Fibroblast of lung (primary cell): ENCODE measurements at regions not wholly inside any gene's neighbourhood (a gene's known extent, or its start where the extent isn't known, plus 50 kb on each side); places are given as distances from the start of the nearest gene placed in this dataset.
"Not testable (repeated sequence)": the region's sequence is repeated elsewhere in the genome, so short reads cannot be mapped to it uniquely, and the experiment has no call there.

Source experiments
- DNase-seq, 2 donors: peaks; one replicate each; pipeline versions ENCODE4 v3.0.0 to v3.0.0-alpha.2; 2010; ENCODE audit warnings: low read depth in 2 of 2
- H2AFZ ChIP-seq: 2 replicates; pipeline ENCODE4 v1.5.1; 2012; ENCODE audit warnings: low read length, control low read depth, inconsistent platforms
- H3K27ac ChIP-seq: 2 replicates; pipeline ENCODE4 v1.5.1; 2011; ENCODE audit warnings: low read length, control low read depth; ENCODE audit not compliant: insufficient read depth
- H3K27me3 ChIP-seq: 2 replicates; pipeline ENCODE4 v1.5.1; 2011; ENCODE audit warnings: mild to moderate bottlenecking, low read length; ENCODE audit not compliant: control insufficient read depth, insufficient read depth
- H3K36me3 ChIP-seq: 2 replicates; pipeline ENCODE4 v1.5.1; 2011; ENCODE audit warnings: low read length; ENCODE audit not compliant: control insufficient read depth, insufficient read depth
- H3K4me1 ChIP-seq: 2 replicates; pipeline ENCODE4 v1.5.1; 2011; ENCODE audit warnings: low read length; ENCODE audit not compliant: control insufficient read depth, insufficient read depth; ENCODE audit errors: extremely low read depth
- H3K4me2 ChIP-seq: 2 replicates; pipeline ENCODE4 v1.5.1; 2011; ENCODE audit warnings: low read length, control low read depth; ENCODE audit not compliant: insufficient read depth; ENCODE audit errors: extremely low read depth
- H3K4me3 ChIP-seq, 4 experiments: fragments of 200-600 bp in 1 of 4; sonication (generic) in 1 of 4; replicated peaks in 1 of 4; 2 replicates each; pipeline ENCODE4 v1.5.1; 2011 to 2016; ENCODE audit warnings: low read length in 4 of 4, low read depth in 3 of 4, mild to moderate bottlenecking in 3 of 4, control low read depth in 2 of 4, inconsistent platforms in 1 of 4, mixed read lengths in 1 of 4; ENCODE audit not compliant: insufficient read depth in 1 of 4; ENCODE audit errors: control extremely low read depth in 1 of 4
- H3K79me2 ChIP-seq: 2 replicates; pipeline ENCODE4 v1.5.1; 2012; ENCODE audit warnings: mild to moderate bottlenecking, low read length, inconsistent platforms; ENCODE audit not compliant: control insufficient read depth, insufficient read depth
- H3K9ac ChIP-seq: 2 replicates; pipeline ENCODE4 v1.5.1; 2011; ENCODE audit warnings: mild to moderate bottlenecking, low read length, control low read depth; ENCODE audit not compliant: insufficient read depth
- H3K9me3 ChIP-seq: 2 replicates; pipeline ENCODE4 v1.5.1; 2012; ENCODE audit warnings: low read depth, low read length; ENCODE audit not compliant: control insufficient read depth, insufficient read depth
- H4K20me1 ChIP-seq: 2 replicates; pipeline ENCODE4 v1.5.1; 2011; ENCODE audit warnings: low read length; ENCODE audit not compliant: control insufficient read depth, insufficient read depth; ENCODE audit errors: extremely low read depth
- EZH2 ChIP-seq: IDR thresholded peaks from 2 replicates; pipeline ENCODE4 v1.5.1; 2012; ENCODE audit warnings: low read length, control low read depth, mild to moderate bottlenecking; ENCODE audit errors: missing control alignments
- TF ChIP-seq, protein P1 (sequence below), 2 donors: IDR thresholded peaks in 1 of 2; conservative IDR thresholded peaks in 1 of 2; 1 replicate in 1 of 2; 2 replicates in 1 of 2; pipeline ENCODE4 v1.5.1; 2011 to 2012; ENCODE audit warnings: low read length in 2 of 2, control low read depth in 1 of 2, inconsistent platforms in 1 of 2, low read depth in 1 of 2, mild to moderate bottlenecking in 1 of 2

DNA sequence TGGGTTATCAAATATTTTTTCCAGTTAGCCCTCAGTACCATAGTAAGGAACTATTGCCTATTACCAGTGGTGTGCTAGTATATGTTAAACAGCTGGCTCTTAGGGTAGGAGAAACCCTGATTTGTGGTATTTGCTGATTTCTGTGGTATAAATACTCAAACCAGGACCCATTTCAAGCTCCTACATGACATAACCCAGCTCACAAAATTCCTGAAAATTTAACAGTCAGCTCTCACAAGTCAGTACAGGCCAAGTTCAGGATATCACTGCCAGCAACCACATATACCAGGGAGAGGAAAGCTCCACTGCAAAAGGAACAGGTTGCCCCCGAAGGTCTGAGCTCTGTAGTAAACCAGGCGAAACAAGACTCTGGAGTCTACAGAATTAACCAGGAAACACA lies 315.3 kb downstream of the NOVA1 start:
- H3K36me3 ChIP-seq = no peaks in the 10 kb centered on the region
- H3K9me3 ChIP-seq = no peaks in the 10 kb centered on the region
- DNase-seq = peak in 1 of 2 donors; percentile 11
- no peaks in the 10 kb centered on the region for H3K4me1 ChIP-seq
- no peak overlapping the region for H3K9ac ChIP-seq
- no peak overlapping the region for H3K27ac ChIP-seq
- H4K20me1 ChIP-seq = no peaks in the 10 kb centered on the region
- no peak overlapping the region for H2AFZ ChIP-seq
- no peak overlapping the region for H3K4me3 ChIP-seq
- no peaks in the 10 kb centered on the region for H3K79me2 ChIP-seq
- H3K4me2 ChIP-seq = no peak overlapping the region
- no peaks in the 10 kb centered on the region for H3K27me3 ChIP-seq
- no peak for TF ChIP-seq EZH2
- TF ChIP-seq, protein P1, sequence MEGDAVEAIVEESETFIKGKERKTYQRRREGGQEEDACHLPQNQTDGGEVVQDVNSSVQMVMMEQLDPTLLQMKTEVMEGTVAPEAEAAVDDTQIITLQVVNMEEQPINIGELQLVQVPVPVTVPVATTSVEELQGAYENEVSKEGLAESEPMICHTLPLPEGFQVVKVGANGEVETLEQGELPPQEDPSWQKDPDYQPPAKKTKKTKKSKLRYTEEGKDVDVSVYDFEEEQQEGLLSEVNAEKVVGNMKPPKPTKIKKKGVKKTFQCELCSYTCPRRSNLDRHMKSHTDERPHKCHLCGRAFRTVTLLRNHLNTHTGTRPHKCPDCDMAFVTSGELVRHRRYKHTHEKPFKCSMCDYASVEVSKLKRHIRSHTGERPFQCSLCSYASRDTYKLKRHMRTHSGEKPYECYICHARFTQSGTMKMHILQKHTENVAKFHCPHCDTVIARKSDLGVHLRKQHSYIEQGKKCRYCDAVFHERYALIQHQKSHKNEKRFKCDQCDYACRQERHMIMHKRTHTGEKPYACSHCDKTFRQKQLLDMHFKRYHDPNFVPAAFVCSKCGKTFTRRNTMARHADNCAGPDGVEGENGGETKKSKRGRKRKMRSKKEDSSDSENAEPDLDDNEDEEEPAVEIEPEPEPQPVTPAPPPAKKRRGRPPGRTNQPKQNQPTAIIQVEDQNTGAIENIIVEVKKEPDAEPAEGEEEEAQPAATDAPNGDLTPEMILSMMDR (conservative IDR thresholded peaks at IDR 0.05 in 1 of 2, IDR thresholded peaks at IDR 0.05 in 1 of 2; ENCODE audit: low read depth in 1 of 2, low read length in 2 of 2) = no peak

DNA sequence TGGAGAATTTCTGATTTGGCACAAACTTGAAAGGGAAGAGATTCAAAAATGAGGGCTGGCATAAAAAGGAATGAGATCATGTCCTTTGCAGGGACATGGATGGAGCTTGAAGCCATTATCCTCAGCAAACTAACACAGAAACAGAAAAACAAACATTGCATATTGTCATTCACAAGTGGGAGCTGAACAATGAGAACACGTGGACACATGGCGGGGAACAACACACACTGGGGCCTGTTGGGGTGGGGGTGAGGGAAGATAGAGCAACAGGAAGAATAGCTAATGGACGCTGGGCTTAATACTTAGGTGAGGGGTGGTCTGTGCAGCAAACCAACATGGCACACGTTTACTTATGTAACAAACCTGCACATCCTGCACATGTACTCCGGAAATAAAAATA lies 315.8 kb downstream of the NOVA1 start:
- not testable (repeated sequence) for H3K9me3 ChIP-seq, H3K79me2 ChIP-seq, H3K27ac ChIP-seq, H3K4me1 ChIP-seq, H3K27me3 ChIP-seq, H3K36me3 ChIP-seq, H4K20me1 ChIP-seq, H3K4me2 ChIP-seq, H2AFZ ChIP-seq, H3K4me3 ChIP-seq, DNase-seq, H3K9ac ChIP-seq

DNA sequence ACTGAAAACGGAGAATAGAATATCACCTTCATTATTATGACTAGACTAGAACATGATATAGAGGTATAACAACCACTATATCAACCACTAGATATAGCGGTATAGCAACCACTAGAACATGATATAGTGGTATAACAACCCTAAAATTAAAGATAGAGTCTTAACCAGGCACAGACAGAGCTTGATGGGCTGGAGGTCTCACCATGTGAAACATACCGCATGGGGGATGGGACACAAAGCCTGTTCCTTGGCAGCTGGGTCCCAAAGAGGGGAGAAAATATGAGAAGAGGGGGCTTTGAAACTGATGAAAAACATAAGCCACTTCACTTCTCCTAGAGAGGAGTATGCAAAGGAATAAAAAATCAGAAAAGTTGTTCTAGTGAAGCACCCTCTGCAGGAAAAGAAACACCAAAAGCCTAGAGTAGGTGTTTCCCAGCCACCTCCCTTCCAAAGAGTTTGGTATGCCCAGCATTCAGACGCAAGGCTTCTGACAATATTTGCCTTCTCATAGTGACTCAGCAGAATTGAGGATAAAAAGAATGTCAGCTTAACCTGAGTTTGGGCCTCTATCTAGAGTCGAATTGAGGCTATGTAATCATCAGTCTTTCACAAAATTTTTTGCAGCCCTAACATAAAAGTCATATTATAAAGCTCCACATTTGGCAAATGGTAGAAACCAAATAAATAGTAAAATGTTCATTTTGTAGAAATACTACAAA lies 316.4 kb downstream of the NOVA1 start:
- H4K20me1 ChIP-seq = no peaks in the 10 kb centered on the region

More for the DNA sequence above, 316.4 kb downstream of the NOVA1 start:
- H3K36me3 ChIP-seq = no peaks in the 10 kb centered on the region
- H3K4me3 ChIP-seq = no peak overlapping the region
- no peak overlapping the region for H3K4me2 ChIP-seq
- peak overlapping the region; percentile 28 for H2AFZ ChIP-seq
- peak; percentile 77 to 81 for DNase-seq
- H3K27ac ChIP-seq = peak overlapping the region; percentile 47
- TF ChIP-seq, protein P1 (conservative IDR thresholded peaks at IDR 0.05 in 1 of 2, IDR thresholded peaks at IDR 0.05 in 1 of 2; ENCODE audit: low read depth in 1 of 2, low read length in 2 of 2) = no peak
- TF ChIP-seq EZH2 = no peak
- no peak overlapping the region for H3K9ac ChIP-seq
- H3K27me3 ChIP-seq = no peaks in the 10 kb centered on the region
- no peaks in the 10 kb centered on the region for H3K79me2 ChIP-seq
- no peaks in the 10 kb centered on the region for H3K4me1 ChIP-seq
- no peaks in the 10 kb centered on the region for H3K9me3 ChIP-seq
